GM18511 (cell line): ENCODE measurements at regions not wholly inside any gene's neighbourhood (a gene's known extent, or its start where the extent isn't known, plus 50 kb on each side); places are given as distances from the start of the nearest gene placed in this dataset.
"Not testable (repeated sequence)": the region's sequence is repeated elsewhere in the genome, so short reads cannot be mapped to it uniquely, and the experiment has no call there.

Source experiments
- ATAC-seq: cut with Tn5 transposase; IDR thresholded peaks from one replicate; pipeline ENCODE4 v1.9.1; 2021; ENCODE audit warnings: mild to moderate bottlenecking, moderate library complexity; ENCODE audit not compliant: unreplicated experiment

DNA sequence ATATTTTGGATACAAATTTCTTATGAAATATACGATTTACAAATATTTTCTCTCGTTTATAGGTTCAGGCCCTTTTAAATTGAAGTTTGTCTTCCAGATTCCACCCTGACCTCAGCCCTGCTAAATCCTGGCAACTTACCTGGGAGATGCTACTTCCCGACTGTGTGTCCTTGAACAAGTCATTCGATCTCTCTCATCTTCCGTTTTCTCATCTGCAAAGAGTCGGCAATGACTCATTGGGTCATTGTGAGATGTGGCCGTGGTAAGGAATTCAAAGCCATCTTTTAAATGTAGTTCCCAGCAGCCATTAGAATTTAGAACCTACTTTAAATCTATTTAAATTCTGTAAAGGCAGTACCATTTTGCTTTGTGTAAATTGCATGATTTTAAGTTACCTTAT lies 72.5 kb downstream of the LHX2 start:
- ATAC-seq = no peak

DNA sequence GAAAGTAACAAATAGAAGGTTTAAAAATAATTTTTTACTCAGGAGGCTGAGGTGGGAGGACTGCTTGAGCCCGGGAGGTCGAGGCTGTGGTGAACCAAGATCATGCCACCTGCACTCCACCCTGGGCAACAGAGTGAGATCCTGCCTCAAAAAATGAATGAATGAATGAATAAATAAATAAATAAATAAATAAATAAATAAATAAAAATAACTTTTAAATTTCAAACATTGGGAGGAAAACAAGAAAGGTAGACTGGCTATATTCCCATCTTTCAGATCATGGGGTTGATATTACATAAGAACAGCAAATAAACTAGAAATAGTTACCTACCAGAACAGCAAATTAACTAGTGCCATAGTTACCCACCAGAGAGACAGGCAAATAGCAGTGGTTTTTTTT lies 75.7 kb downstream of the LHX2 start:
- no peak for ATAC-seq

DNA sequence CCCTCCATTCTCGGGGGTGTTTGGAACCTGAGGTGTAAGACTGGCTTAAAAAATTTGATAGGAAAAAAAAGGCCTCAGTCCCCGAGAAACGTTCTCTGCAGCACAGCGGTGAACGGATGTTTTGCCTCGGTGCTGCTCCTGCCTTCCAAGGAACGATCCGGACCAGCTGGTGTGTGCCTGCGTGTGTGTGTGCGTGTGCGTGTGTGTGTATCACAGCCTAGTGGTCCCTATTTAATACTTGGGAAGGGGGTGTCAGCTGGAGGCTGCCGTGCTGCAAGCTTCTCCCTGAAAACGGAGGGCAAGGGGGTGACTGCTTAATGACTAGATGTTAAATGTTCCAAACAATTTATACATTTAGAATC lies 76.9 kb downstream of the LHX2 start:
- ATAC-seq = no peak

DNA sequence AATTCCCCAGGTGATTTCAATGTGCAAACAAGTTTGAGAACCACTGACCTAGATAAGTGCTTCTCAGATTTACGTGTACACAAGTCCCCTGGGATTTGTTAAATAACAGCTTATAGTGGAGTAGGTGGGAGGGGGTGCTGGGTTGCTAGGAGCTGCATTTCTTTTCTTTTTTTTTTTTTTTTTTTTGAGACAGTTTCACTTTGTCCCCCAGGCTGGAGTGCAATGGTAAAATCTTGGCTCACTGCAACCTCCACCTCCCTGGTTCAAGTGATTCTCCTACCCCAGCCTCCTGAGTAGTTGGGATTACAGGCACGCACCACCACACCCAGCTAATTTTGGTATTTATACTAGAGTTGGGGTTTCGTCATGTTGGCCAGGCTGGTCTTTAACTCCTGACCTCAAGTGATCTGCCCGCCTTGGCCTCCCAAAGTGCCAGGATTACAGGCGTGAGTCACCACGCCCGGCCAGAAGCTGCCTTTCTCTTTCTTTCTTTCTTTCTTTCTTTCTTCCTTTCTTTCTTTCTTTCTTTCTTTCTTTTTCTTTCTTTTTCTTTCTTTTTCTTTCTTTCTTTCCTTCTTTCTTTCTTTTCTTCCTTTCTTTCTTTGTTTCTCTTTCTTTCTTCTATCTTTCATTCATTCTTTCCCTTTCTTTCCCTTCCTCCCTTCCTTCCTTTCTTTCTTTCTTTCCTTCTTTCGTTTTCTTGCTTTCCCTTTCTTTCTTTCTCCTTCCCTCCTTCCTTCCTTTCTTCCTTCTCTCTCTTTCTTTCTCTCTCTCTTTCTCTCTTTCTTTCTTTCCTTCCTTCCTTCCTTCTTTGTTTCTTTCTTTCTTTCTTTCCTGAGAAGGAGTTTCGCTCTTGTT lies 78.3 kb downstream of the LHX2 start:
- peak; percentile 63 for ATAC-seq

DNA sequence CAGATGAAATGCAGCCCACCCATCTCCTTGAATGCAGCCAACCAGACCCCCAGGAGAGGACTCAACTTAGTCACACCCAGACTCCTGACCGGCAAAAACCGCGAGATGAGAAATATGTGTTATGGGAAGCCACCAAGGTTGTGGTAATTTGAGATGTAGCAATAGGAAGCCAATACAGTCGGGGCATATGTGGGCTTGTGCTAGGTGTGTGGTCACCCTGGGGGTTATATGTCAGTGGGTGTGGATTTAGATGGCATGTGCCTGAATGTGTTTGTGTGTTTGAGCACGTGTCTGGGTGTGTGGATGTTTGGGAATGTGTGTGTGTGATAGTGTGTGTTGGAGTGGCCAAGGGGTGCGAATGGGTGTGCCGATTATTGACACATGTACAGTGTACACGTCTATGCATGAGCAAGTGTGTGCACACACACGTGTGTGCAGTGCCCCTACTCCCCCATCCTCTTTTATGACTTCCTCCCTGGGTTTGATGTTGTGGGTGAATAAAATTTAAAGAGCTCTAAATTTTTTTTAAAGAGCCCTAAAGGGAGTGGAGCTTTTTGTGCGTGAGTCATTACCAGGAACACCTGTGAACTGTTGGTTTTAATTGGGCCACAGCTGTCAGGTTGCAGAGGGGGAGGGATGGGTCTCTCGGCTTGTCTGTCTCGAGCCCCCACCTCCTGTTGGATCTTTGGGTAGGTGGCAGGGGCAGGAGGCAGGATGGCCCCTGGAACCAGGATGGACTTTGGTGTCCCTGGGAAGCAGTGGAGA lies 86.8 kb downstream of the LHX2 start:
- no peak for ATAC-seq

DNA sequence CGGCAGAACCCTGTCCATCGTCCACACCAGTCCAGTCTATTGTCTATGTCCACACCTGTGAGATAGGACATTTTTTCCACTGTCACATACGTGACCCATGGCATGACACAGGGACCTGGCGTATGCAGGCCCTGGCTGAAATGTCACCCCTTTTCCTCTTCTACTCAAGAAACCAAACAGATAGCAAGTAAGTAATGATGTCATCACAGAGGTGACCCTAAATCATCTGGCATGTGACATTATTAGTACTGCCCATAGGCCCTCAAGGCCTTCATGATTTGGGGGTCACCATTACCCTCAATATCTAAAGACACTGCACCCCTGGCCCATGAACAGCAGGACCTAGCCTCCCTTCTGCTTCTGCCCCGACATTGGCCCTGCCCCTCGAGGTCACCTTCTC lies 88.3 kb downstream of the LHX2 start:
- ATAC-seq = no peak

DNA sequence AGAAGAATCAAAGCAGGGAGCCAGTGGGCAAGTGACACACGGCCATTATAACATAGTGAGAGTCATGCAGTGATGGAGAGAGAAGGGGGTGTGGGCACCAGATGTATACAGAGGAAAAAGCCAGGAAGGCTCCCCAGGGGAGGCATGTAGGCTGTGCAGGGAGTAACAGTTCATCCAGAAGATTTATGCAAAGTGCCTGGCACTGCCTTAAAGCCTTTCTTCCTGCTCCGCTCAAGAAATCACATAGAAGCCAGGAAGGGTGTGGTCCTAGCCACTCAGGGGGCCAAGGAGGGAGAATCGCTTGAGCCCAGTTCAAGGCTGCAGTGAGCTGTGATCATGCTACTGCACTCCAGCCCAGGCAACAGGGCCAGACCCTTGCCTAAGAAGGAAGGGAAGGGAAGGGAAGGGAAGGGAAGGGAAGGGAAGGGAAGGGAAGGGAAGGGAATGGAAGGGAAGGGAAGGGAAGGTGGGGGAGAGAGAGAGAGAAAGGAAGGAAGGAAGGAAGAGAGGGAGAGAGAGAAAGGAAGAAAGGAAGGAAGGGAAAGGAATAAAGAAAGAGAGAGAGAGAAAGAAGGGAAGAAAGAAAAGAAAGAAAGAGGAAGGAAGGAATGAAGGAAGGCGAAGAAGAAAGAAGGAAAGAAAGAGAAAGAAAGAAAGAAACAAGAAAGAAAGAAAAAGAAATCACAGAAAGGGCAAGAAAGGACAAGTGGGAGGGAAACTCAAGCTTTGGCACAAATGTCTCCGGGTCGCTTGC lies 89.8 kb downstream of the LHX2 start:
- ATAC-seq = no peak

DNA sequence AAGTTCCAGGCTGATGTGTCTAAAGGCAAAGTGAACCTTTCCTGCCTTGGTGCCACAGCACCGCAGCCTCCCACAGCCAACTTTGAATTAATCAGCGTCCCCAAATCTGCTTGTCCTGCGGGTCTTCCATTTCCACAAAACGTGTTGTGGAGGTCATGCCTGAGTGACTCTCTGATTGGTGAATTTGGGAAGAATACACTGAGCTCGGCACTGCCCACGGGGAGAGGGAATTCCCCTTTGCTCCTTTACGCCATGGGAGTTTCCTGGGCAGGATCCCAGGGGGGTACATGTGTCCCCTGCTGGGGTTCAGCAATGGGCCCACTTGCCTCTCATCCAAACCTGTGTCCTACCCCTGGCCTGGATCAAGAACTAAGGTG lies 90.4 kb downstream of the LHX2 start:
- ATAC-seq = no peak

DNA sequence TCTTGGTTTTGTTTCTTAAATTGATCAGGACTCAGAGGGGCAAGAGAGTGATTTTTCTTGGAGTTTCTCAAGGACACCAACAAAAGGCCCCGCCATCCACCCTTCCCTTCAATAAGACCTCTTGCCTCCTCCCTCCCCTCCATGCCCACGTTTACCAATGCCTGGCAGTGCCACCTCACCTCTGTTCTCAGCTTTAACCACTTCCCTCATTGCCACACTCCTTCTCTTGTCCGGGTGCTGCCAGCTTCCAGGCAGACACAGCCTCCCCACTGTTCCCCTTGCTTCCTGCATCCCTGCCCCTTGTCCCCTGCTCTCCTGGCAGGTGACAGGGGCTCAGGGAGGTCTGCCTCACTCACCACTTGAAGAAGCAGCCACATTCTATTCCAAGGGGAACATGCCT lies 90.8 kb downstream of the LHX2 start:
- ATAC-seq = no peak

DNA sequence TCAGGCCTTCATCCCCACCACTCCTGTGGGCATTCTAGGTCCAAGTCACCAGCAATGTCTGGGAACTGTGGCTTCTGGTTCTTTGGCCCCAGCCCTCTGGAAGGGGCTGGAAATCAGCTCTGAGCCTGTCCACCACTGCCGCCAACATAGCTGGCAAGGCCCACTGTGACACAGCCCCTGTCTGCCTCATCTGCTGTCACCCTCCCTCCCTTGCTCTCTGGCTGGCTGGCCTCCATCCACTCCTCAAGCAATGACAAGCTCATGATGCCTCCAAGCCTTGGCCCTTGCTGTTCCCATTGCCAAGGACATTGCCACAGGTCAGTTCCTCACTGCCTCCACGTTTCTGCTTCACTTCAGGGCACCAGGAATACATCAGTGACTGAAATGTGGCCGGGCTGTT lies 93.7 kb downstream of the LHX2 start:
- ATAC-seq = no peak

DNA sequence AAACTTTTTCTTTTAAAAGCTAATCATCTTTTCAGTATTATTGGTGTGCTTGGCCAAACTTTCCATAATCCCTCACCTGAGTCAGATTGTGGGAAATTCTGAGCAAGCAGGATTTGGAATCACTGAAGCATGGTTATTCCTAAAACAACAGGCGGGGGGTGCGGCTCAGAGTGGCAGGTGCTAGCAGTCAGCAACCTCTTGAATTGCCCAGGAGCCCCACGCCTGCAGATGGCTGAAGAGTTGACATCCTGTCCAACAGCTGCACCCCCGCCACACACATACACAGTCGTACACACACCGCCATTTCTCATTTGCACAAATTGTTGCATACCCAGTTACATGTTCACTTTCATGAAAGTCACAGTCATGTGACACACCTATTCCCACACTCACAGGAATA lies 96.6 kb downstream of the LHX2 start:
- ATAC-seq = no peak

DNA sequence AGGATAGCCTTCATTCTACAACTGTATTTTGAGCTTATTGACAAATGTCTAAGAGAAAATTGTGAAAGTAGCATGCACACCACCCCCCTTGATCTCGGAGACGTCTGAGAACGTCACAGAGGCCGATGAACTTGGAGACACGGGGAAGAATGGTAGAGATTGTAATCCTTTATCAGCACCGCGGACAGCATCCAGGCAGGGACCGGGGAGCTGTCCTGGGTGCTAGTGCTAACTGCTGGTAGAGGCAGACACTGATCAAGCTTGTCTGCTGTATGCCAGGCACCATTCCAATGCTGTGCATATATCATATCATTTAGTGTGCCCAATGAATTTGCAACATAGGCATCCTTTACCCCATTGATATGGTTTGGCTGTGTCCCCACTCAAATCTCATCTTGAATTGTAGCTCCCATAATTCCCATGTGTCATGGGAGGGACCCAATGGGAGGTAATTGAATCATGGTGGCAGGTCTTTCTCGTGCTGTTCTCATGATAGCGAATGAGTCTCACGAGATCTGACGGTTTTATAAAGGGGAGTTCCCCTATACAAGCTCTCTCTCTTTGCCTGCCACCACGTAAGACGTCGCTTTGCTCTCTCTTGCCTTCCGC lies 98.8 kb downstream of the LHX2 start:
- no peak for ATAC-seq

DNA sequence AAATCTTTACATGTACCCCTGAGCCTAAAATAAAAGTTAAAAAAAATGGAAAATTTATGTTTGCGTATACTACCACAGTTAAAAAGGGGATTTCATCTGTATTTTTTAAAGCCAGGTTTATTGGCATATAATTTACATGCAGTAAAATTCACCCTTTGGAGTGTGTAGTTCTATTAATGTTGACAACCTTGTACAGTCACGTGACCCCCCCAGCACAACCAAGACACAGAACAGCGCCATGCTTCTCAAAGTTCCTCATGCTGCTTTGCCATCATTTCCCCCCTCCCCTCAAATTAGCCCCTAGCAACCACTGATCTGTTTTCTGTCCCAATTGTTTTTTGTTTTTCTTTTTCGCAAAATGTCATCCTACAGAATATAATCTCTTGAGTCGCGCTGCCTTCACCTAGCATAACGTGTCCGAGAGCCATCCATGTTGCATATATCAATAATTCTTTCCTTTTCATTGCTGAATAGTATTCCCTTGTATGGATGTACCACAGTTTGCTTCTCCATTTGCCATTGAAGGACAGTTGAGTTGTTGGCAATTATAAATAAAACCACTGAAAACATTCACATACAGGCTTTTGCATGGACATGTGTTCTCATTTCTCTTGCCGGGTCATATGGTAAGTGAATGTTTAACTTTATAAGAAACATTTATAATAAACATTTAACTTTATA lies 105.3 kb downstream of the LHX2 start:
- no peak for ATAC-seq

DNA sequence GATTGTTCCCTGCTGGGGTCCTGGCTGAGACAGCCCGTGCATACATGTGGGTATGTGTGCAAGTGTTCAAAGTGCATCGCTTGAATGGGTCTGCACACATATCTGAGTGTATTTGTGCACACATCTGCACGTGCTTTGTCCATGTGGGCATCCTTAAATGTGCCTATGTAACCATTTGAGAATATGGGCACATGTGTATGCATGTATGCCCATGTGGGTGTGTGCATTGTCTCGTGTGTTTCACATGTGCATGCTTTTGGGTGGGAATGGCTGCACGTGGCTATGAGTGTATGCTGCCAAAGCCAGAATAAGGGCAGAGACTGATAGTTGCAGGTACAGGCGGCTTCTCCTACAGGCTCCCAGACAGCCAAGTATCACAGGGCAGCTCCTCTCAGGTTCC lies 107.3 kb downstream of the LHX2 start:
- no peak for ATAC-seq

DNA sequence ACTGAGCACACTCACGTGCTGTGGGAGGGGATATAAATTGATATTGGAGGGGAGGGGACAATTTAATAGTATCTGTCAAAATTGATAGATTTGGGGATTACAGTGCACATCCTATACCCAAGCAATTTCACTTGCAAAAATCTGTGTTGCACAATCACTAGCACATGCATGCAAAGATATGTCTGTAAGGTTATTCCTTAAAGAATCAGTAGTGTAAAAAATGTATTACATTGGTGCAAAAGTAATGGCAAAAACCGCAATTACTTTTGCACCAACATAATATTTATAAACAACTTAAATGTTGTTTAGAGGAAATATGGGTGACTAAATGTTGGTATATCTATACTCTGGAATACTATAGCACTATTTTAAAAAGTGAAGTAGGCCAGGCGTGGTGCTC lies 108.7 kb downstream of the LHX2 start:
- ATAC-seq = no peak

DNA sequence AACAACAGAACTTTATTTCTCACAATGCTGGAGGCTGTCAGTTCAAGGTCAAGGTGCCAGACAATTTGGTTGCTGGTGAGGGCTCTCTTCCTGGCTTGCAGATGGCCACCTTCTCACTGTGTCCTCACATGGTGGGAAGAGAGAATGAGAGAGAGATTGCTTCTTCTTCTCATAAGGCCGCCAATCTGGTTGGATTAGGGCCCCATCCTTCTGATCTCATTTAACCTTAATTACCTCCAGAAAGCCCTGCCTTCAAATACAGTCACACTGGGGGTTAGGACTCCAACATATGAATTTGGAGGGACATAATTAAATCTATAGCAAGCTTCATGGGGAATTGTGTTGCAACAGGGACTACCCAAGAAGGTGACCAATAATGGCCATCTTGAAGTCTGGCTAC lies 110.2 kb downstream of the LHX2 start:
- ATAC-seq = no peak

DNA sequence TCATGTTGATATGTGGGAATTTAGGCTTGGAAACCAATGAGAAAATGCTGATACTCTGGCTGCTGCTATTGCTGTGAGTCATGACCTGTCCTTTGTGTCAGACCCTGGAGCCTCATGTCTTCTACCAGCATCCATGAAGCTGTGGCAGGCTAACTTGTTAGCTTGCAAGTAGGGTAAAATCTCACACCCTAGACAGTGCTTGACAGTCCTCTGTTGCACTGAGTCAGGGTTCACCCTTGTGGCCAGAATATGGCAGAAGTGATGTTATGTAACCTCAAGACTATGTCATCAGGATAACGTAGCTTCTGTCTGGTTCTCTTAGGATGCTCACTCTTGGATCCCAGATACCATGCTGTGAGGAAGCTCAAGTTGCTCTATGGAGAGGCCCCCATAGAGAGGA lies 110.8 kb downstream of the LHX2 start:
- ATAC-seq = no peak

DNA sequence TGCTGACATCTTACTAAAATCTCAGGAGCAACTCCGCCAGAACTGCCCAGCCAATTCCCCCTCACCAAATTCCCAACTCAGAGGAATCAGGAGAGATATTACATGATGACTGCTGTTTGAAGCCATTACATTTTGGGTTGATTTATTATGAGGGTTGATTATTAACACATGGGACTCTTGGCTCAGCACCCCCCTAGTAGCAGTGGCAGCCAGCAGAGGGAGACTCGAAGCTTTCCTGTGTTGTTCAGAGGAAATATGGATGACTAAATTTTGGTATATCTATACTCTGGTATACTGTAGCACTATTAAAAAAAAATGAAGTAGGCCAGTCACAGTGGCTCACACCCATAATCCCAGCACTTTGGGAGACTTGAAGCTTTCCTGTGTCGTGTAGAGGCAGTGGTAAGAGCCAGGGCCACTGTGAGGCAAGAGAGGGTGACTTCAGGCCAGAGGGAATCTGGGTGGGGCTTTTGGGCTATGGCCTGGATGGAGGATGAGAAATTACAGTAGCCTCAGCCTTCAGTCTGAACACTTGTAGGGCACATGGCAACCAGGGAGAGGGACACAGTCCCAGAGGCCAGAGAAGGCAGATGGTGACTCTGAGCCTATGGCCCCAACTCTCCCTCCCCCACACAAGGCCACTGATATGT lies 111.4 kb downstream of the LHX2 start:
- no peak for ATAC-seq

DNA sequence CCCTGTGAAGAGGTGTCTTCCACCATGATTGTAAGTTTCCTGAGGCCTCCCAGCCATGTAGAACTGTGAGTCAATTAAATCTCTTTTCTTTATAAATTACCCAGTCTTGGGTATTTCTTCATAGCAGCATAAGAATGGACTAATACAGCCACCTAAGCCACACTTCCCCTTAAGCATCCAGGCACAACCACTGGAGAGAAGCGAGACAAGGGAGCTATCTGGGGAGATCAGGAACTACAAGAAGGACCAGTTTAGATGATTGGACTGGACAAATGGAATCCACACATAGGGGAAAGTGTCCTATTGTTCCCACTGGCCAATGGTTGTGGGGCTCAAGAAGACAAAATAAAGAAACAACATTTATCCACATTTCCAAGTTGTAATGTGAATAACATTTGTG lies 112.1 kb downstream of the LHX2 start:
- not testable (repeated sequence) for ATAC-seq
